Fibroblast of villous mesenchyme (primary cell): ENCODE measurements at regions not wholly inside any gene's neighbourhood (a gene's known extent, or its start where the extent isn't known, plus 50 kb on each side); places are given as distances from the start of the nearest gene placed in this dataset.

ENCODE experiments used
- DNase-seq: peaks from one replicate; pipeline ENCODE4 v3.0.0-alpha.2; 2010; ENCODE audit warnings: low read depth
- H3K4me3 ChIP-seq: 2 replicates; pipeline ENCODE4 v1.5.1; 2011; ENCODE audit warnings: low read depth, mild to moderate bottlenecking, low read length
- CTCF ChIP-seq: IDR thresholded peaks from 2 replicates; pipeline ENCODE4 v1.5.1; 2012; ENCODE audit warnings: low read depth, mild to moderate bottlenecking, low read length; ENCODE audit not compliant: insufficient read depth

DNA sequence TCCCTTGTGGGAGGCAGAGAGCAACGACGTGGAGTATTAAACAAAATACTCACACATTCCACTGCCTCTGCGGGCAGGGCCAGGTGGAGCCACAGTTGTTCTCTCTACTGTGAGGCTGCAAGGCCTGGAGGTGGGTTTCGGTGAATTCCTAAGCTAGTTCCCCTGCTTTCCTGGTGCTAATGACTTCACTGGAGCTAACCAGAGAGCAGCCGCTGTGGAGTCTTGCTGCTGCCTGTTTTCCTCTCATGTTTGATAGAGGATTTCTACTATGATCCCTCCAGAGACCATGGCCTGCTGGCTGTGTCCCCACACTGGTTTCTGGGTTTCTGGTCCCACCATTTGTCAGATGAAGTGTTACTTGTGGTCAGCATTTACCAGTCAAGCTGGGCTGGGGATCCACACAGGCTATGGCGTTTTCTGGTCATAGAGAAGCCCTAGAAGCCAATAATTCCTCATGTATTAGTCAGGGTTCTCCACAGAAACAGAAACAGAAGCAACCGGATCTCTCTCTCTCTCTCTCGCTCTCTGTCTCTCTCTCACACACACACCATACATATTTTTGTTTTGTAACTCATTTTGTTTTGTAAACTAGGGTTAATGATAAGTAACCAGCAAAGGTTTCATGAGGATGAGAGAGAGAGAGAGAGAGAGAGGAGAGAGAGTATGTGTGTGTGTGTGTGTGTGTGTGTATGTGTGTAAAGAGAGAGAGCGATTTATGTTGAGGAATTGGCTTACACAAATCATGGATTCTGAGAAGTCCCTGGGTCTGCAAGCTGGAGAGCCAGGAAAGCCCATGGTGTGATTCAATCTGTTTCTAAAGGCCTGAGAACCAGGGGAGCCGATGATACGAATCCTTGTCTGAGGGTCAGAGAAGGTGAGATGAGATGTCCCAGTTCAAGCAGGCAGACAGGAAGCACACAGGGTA lies 403.0 kb downstream of the GADD45G start:
- TF ChIP-seq CTCF, result no peak
- no peak overlapping the region for H3K4me3 ChIP-seq

GRCh38 chr9:90009447-90009846 lies 404.6 kb downstream of the GADD45G start:
- no peak for TF ChIP-seq CTCF
- H3K4me3 ChIP-seq, result no peak overlapping the region
- no peak for DNase-seq

More for the DNA sequence above, 403.0 kb downstream of the GADD45G start:
- peak; percentile 75 for DNase-seq

DNA sequence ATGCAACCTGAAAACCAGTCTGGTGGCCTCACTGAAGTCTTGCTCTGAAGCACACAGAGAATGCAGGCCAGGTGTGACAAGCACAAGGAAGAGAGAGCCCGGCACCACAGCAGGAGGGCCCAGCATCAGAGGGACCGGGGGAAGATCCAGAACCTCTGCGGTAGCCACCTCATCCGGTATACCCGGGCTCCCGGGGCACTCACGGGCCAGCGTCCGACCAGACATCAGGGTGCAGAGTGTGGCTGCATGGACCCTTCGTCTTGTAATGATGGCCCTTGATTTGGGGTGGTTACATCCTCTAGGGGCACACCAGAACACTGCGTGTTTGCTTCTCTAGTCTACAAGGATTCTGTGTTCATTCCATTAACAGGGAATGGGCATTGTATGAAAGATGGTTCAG lies 406.0 kb downstream of the GADD45G start:
- no peak overlapping the region for H3K4me3 ChIP-seq
- TF ChIP-seq CTCF, result no peak
- DNase-seq, result no peak

DNA sequence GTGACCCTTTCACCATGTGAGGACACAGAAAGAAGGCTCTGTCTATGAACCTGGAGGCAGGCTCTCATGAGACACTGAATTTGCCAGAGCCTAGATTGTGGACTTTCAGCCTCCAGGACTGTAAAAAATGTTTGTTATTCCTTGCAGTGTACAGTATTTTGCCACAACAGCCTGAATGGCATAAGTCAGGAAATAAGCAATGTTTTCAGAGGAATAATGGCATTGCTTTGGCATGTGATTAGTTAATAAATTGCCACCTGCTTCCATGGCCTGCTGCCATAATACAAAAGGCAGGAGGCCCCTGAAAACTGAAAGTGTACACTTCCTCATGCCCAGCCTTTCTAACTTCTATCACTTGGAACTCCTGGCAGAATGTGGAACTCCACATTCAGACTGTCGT lies 408.1 kb downstream of the GADD45G start:
- no peak for DNase-seq
- no peak for TF ChIP-seq CTCF
- H3K4me3 ChIP-seq, result no peak overlapping the region

GRCh38 chr9:90013778-90014177 lies 409.0 kb downstream of the GADD45G start:
- DNase-seq, result no peak
- no peak overlapping the region for H3K4me3 ChIP-seq
- TF ChIP-seq CTCF, result no peak

GRCh38 chr9:90014421-90014820 lies 409.6 kb downstream of the GADD45G start:
- no peak for DNase-seq
- TF ChIP-seq CTCF, result no peak
- H3K4me3 ChIP-seq, result no peak overlapping the region
